ENCODE measurements at regions not wholly inside any gene's neighbourhood (a gene's known extent, or its start where the extent isn't known, plus 50 kb on each side); places are given as distances from the start of the nearest gene placed in this dataset.

- TF ChIP-seq, protein P1, sequence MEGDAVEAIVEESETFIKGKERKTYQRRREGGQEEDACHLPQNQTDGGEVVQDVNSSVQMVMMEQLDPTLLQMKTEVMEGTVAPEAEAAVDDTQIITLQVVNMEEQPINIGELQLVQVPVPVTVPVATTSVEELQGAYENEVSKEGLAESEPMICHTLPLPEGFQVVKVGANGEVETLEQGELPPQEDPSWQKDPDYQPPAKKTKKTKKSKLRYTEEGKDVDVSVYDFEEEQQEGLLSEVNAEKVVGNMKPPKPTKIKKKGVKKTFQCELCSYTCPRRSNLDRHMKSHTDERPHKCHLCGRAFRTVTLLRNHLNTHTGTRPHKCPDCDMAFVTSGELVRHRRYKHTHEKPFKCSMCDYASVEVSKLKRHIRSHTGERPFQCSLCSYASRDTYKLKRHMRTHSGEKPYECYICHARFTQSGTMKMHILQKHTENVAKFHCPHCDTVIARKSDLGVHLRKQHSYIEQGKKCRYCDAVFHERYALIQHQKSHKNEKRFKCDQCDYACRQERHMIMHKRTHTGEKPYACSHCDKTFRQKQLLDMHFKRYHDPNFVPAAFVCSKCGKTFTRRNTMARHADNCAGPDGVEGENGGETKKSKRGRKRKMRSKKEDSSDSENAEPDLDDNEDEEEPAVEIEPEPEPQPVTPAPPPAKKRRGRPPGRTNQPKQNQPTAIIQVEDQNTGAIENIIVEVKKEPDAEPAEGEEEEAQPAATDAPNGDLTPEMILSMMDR (IDR thresholded peaks at IDR 0.05; ENCODE audit: low read depth, low read length, missing control alignments) = no peak
- H3K4me3 ChIP-seq (replicated peaks; ENCODE audit: low read depth, low read length) = no peak overlapping the region
- no peak for DNase-seq (ENCODE audit: extremely low read depth, low read depth)
Observed at GRCh38 chr10:2456834-2457233, 610.5 kb upstream of the PFKP start.

DNA sequence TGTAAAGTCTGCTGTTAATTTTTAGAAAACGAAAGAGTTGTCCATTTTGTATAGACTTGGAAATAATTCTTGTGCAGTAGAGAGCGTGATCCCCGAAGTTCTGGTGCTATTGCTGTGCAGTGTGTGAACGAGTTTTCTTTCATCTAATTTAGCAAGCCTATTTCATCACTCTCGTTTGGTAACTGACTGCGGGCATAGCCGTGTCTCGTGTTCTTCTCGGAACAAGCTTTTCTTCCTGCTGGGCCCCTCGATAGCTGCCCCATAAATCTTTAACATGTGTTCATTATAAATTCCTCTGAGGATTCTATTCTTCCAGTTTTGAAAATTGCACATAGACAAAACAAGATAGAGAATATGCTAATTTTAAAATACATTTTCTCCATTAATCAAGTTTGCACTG, 622.0 kb upstream of the PFKP start:
- no peak for DNase-seq (ENCODE audit: extremely low read depth, low read depth)
- H3K4me3 ChIP-seq (replicated peaks; ENCODE audit: low read depth, low read length) = no peak overlapping the region
- TF ChIP-seq, protein P1 (IDR thresholded peaks at IDR 0.05; ENCODE audit: low read depth, low read length, missing control alignments) = no peak

- TF ChIP-seq, protein P1 (IDR thresholded peaks at IDR 0.05; ENCODE audit: low read depth, low read length, missing control alignments) = no peak
- DNase-seq (ENCODE audit: extremely low read depth, low read depth) = no peak
- H3K4me3 ChIP-seq (replicated peaks; ENCODE audit: low read depth, low read length) = no peak overlapping the region
Observed at GRCh38 chr10:2439983-2440382, 627.4 kb upstream of the PFKP start.

GRCh38 chr10:2439000-2439399, 628.3 kb upstream of the PFKP start:
- TF ChIP-seq, protein P1 (IDR thresholded peaks at IDR 0.05; ENCODE audit: low read depth, low read length, missing control alignments) = no peak
- DNase-seq (ENCODE audit: extremely low read depth, low read depth) = no peak
- no peak overlapping the region for H3K4me3 ChIP-seq (replicated peaks; ENCODE audit: low read depth, low read length)

GRCh38 chr10:2438248-2438939, 629.0 kb upstream of the PFKP start:
- DNase-seq (ENCODE audit: extremely low read depth, low read depth) = no peak
- H3K4me3 ChIP-seq (replicated peaks; ENCODE audit: low read depth, low read length) = no peak overlapping the region
- TF ChIP-seq, protein P1 (IDR thresholded peaks at IDR 0.05; ENCODE audit: low read depth, low read length, missing control alignments) = no peak

- DNase-seq (ENCODE audit: extremely low read depth, low read depth) = no peak
- TF ChIP-seq, protein P1 (IDR thresholded peaks at IDR 0.05; ENCODE audit: low read depth, low read length, missing control alignments) = no peak
- H3K4me3 ChIP-seq (replicated peaks; ENCODE audit: low read depth, low read length) = no peak overlapping the region
Observed at GRCh38 chr10:2436933-2437332, 630.4 kb upstream of the PFKP start.

DNA sequence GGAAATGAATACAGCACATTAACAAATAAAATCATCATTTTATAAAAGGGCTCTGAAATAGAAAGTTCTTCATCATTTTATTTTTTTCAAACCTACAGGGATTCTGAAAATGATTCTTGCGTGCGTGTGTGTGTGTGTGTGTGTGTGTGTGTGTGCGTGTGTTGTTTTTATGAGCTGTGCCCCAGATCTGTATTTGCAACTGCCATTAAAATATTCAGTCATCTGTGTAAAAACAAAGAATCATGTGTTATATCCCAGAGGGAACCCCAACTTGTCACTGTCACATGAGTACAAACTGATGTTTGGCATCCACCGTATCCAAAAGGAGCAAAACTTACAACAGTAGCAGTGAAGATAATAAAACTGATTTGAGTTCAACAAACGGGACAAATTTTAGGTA, 635.4 kb upstream of the PFKP start:
- TF ChIP-seq, protein P1 (IDR thresholded peaks at IDR 0.05; ENCODE audit: low read depth, low read length, missing control alignments) = no peak
- DNase-seq (ENCODE audit: extremely low read depth, low read depth) = no peak
- no peak overlapping the region for H3K4me3 ChIP-seq (replicated peaks; ENCODE audit: low read depth, low read length)

Data from HFF-Myc (cell line).